NCI-H524 treated with DMSO at 0.1 percent for 48 hours (cell line): ENCODE measurements at regions not wholly inside any gene's neighbourhood (a gene's known extent, or its start where the extent isn't known, plus 50 kb on each side); places are given as distances from the start of the nearest gene placed in this dataset.
"Not testable (repeated sequence)": the region's sequence is repeated elsewhere in the genome, so short reads cannot be mapped to it uniquely, and the experiment has no call there.

Experiments
- DNase-seq: peaks from one replicate; lab custom pipeline; 2025; lab: John Stamatoyannopoulos, UW

- no peak for DNase-seq
These were observed 351.8 kb upstream of the SORCS1 start for GRCh38 chr10:107516349-107516748.

- not testable (repeated sequence) for DNase-seq
These were observed 339.5 kb upstream of the SORCS1 start for GRCh38 chr10:107504011-107504410.

GRCh38 chr10:107502229-107502985 is 337.9 kb upstream of the SORCS1 start:
- no peak for DNase-seq

- DNase-seq = no peak
These were observed 334.5 kb upstream of the SORCS1 start for GRCh38 chr10:107498983-107499382.

GRCh38 chr10:107497024-107497423 is 332.5 kb upstream of the SORCS1 start:
- no peak for DNase-seq

GRCh38 chr10:107496594-107496993 is 332.1 kb upstream of the SORCS1 start:
- no peak for DNase-seq

- DNase-seq = no peak
These were observed 327.9 kb upstream of the SORCS1 start for GRCh38 chr10:107492389-107492788.

- no peak for DNase-seq
These were observed 325.9 kb upstream of the SORCS1 start for GRCh38 chr10:107490389-107490788.

- no peak for DNase-seq
These were observed 322.8 kb upstream of the SORCS1 start for GRCh38 chr10:107487284-107487683.

- no peak for DNase-seq
These were observed 320.5 kb upstream of the SORCS1 start for GRCh38 chr10:107485019-107485418.

GRCh38 chr10:107481881-107482280 is 317.4 kb upstream of the SORCS1 start:
- no peak for DNase-seq

- DNase-seq = no peak
These were observed 316.7 kb upstream of the SORCS1 start for GRCh38 chr10:107481224-107481623.

- DNase-seq = no peak
These were observed 316.3 kb upstream of the SORCS1 start for GRCh38 chr10:107480781-107481180.

GRCh38 chr10:107477266-107477665 is 312.8 kb upstream of the SORCS1 start:
- DNase-seq = no peak

- DNase-seq = no peak
These were observed 311.9 kb upstream of the SORCS1 start for GRCh38 chr10:107476408-107476807.

GRCh38 chr10:107474650-107475049 is 310.1 kb upstream of the SORCS1 start:
- DNase-seq = no peak

- DNase-seq = no peak
These were observed 308.7 kb upstream of the SORCS1 start for GRCh38 chr10:107473225-107473624.

GRCh38 chr10:107471911-107472310 is 307.4 kb upstream of the SORCS1 start:
- no peak for DNase-seq

- no peak for DNase-seq
These were observed 289.1 kb upstream of the SORCS1 start for GRCh38 chr10:107453561-107453960.

- no peak for DNase-seq
These were observed 286.5 kb upstream of the SORCS1 start for GRCh38 chr10:107451047-107451446.

- DNase-seq = no peak
These were observed 285.6 kb upstream of the SORCS1 start for GRCh38 chr10:107450056-107450455.

GRCh38 chr10:107444443-107444842 is 279.9 kb upstream of the SORCS1 start:
- no peak for DNase-seq

- DNase-seq = no peak
These were observed 279.3 kb upstream of the SORCS1 start for GRCh38 chr10:107443813-107444212.

GRCh38 chr10:107443326-107443725 is 278.8 kb upstream of the SORCS1 start:
- DNase-seq = no peak
